GM10248 (cell line): ENCODE measurements at regions not wholly inside any gene's neighbourhood (a gene's known extent, or its start where the extent isn't known, plus 50 kb on each side); places are given as distances from the start of the nearest gene placed in this dataset.

Source experiments
- CTCF ChIA-PET: fragments of 300-600 bp; sonication (Branson Sonifier 250); formaldehyde crosslinking; extraction: SDS; loops from one replicate; lab custom pipeline; 2021; ENCODE audit warnings: antibody characterized with exemption; lab: Yijun Ruan, JAX
- POLR2A ChIA-PET: fragments of 350-650 bp; sonication (Branson Sonifier 250); formaldehyde crosslinking; extraction: SDS; loops from one replicate; lab custom pipeline; 2020; ENCODE audit warnings: antibody characterized with exemption; lab: Yijun Ruan, JAX
- DNase-seq: peaks from one replicate; pipeline ENCODE4 v3.0.0; 2012; ENCODE audit errors: extremely low spot score
- TF ChIP-seq, protein P1 (sequence below): IDR thresholded peaks from 2 replicates; pipeline ENCODE4 v1.5.1; 2012; ENCODE audit warnings: mild to moderate bottlenecking, low read depth; ENCODE audit errors: extremely low read depth, missing control alignments, control extremely low read depth

DNA sequence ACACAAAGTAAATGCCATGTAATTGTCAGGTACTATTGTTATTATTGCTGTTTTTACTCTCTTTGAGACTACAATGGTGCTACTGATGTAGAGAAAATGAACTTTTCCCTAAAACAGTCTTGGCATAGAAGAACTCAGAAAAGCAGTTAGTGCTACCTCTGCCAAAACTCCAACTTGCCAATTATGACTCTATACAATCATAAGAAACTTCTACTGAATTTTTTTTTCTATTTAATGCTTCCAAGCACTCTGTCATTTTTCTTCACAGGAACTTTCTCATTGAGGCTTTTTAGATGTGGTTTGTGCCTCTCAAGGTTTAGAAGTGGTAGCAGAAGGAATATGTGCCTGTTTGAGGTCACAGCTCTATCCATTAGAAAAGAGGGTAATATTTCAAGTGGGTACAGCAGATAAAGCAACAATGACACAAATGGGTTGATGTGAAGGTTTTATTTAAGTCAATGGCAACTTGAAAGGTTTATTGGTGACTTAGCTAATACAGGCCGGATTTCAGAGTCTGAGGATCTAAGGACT lies 64.0 kb upstream of the FERD3L start:
- TF ChIP-seq, protein P1, sequence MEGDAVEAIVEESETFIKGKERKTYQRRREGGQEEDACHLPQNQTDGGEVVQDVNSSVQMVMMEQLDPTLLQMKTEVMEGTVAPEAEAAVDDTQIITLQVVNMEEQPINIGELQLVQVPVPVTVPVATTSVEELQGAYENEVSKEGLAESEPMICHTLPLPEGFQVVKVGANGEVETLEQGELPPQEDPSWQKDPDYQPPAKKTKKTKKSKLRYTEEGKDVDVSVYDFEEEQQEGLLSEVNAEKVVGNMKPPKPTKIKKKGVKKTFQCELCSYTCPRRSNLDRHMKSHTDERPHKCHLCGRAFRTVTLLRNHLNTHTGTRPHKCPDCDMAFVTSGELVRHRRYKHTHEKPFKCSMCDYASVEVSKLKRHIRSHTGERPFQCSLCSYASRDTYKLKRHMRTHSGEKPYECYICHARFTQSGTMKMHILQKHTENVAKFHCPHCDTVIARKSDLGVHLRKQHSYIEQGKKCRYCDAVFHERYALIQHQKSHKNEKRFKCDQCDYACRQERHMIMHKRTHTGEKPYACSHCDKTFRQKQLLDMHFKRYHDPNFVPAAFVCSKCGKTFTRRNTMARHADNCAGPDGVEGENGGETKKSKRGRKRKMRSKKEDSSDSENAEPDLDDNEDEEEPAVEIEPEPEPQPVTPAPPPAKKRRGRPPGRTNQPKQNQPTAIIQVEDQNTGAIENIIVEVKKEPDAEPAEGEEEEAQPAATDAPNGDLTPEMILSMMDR, result no peak
- ChIA-PET POLR2A (no interaction called here), CTCF (interaction anchor here (0.7 to 1.8 kb wide), 2 partner anchors 8 to 44 kb away, joined by 3 to 5 read pairs; no protein-coding TSS in a partner anchor)
- DNase-seq, result no peak

- TF ChIP-seq, protein P1, result no peak
- ChIA-PET POLR2A (no interaction called here), CTCF (no interaction called here)
- no peak for DNase-seq
Observed at GRCh38 chr7:19206721-19207120, 61.5 kb upstream of the FERD3L start.

- POLR2A ChIA-PET, result no interaction called here
- TF ChIP-seq, protein P1, result no peak
- CTCF ChIA-PET, result no interaction called here
- DNase-seq, result no peak
Observed at GRCh38 chr7:19203686-19204085, 58.5 kb upstream of the FERD3L start.

DNA sequence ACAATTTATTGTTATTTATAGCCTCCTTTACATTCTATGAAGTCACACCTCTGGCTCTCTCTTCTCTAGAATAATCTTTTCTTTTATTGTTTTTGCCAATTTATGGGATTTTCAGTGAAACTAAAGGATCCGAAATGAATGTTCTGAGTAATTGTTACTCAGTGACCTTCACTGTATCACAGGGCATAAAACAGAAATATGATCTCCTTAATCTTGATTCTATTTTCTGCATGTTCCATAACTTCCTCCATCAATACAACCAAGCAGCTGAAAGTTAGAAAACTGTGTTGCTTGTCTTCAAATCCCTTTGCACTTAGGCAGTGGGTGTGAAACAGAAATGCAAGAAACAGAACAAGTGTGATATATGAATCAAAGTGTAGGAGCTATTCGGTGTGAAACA lies 57.4 kb upstream of the FERD3L start:
- ChIA-PET POLR2A (no interaction called here), CTCF (no interaction called here)
- DNase-seq, result no peak
- TF ChIP-seq, protein P1, result no peak
